Endothelial cell of umbilical vein (primary cell): ENCODE measurements at regions not wholly inside any gene's neighbourhood (a gene's known extent, or its start where the extent isn't known, plus 50 kb on each side); places are given as distances from the start of the nearest gene placed in this dataset.

Experiments used
- BruUV-seq: library from RNA; stranded (reverse); fragments of 400-500 nt; replicated peaks from 2 replicates; lab custom pipeline; 2021; lab: Mats Ljungman, UMichigan
- CTCF ChIA-PET: fragments of 300-600, 350-600 bp; sonication (Branson Sonifier 250); formaldehyde crosslinking; loops from one replicate; lab custom pipeline; 2021; ENCODE audit warnings: antibody characterized with exemption, inconsistent platforms; lab: Charles Lee
- POLR2A ChIA-PET: fragments of 300-600, 350-600 bp; sonication (Branson Sonifier 250); formaldehyde crosslinking; loops from one replicate; lab custom pipeline; 2021; ENCODE audit warnings: antibody characterized with exemption, inconsistent platforms; lab: Charles Lee
- DNase-seq: peaks from one replicate; pipeline ENCODE4 v3.0.0-alpha.2; 2011; ENCODE audit warnings: low read depth, low spot score
- FAIRE-seq: peaks from 2 replicates; lab custom pipeline; 2011; peaks lifted over from hg19 to GRCh38; lab: Jason Lieb, UNC
- H2AFZ ChIP-seq: 2 replicates; pipeline ENCODE4 v1.6.0; 2012; ENCODE audit warnings: low read depth, low read length, control low read depth, inconsistent platforms
- H3K27ac ChIP-seq: 2 replicates; pipeline ENCODE4 v1.5.1; 2011; ENCODE audit warnings: low read depth, mild to moderate bottlenecking, control low read depth, low read length, moderate library complexity; ENCODE audit not compliant: insufficient read depth
- H3K27me3 ChIP-seq, 2 experiments: 2 replicates each; pipeline versions ENCODE4 v1.6.0 to v1.6.1; 2011; ENCODE audit warnings: low read length in 2 of 2, mixed read lengths in 1 of 2; ENCODE audit not compliant: control insufficient read depth in 2 of 2, insufficient read depth in 2 of 2
- H3K36me3 ChIP-seq, 2 experiments: 2 replicates in 1 of 2; 3 replicates in 1 of 2; pipeline ENCODE4 v1.5.1; 2011; ENCODE audit warnings: low read length in 2 of 2, mild to moderate bottlenecking in 1 of 2, moderate library complexity in 1 of 2; ENCODE audit not compliant: control insufficient read depth in 2 of 2, insufficient read depth in 2 of 2; ENCODE audit errors: extremely low read depth in 1 of 2
- H3K4me1 ChIP-seq: 3 replicates; pipeline ENCODE4 v1.5.1; 2011; ENCODE audit warnings: mild to moderate bottlenecking, low read length; ENCODE audit not compliant: control insufficient read depth, insufficient read depth; ENCODE audit errors: extremely low read depth
- H3K4me2 ChIP-seq: 2 replicates; pipeline ENCODE4 v1.6.1; 2011; ENCODE audit warnings: low read length, control low read depth, mixed read lengths; ENCODE audit not compliant: insufficient read depth
- H3K4me3 ChIP-seq, 3 experiments: fragments of 200-600 bp in 1 of 3; sonication (generic), shearing (Covaris generic) in 1 of 3; replicated peaks in 1 of 3; 2 replicates each; pipeline ENCODE4 v1.5.1; 2011 to 2016; ENCODE audit warnings: control low read depth in 3 of 3, low read length in 3 of 3, mild to moderate bottlenecking in 2 of 3, inconsistent platforms in 1 of 3, low read depth in 1 of 3, moderate library complexity in 1 of 3; ENCODE audit not compliant: insufficient read depth in 1 of 3
- H3K79me2 ChIP-seq: 2 replicates; pipeline ENCODE4 v1.6.0; 2012; ENCODE audit warnings: low read length, inconsistent platforms; ENCODE audit not compliant: control insufficient read depth, insufficient read depth
- H3K9ac ChIP-seq: replicated peaks from 2 replicates; pipeline ENCODE3; 2011; ENCODE audit warnings: low read length, control low read depth; ENCODE audit not compliant: insufficient read depth; ENCODE audit errors: extremely low read depth
- H3K9me1 ChIP-seq: replicated peaks from 3 replicates; pipeline ENCODE4 v1.6.0; 2011; ENCODE audit warnings: mild to moderate bottlenecking, low read length; ENCODE audit not compliant: control insufficient read depth, insufficient read depth; ENCODE audit errors: extremely low read depth
- H3K9me3 ChIP-seq: replicated peaks from 2 replicates; pipeline ENCODE4 v1.5.1; 2012; ENCODE audit warnings: low read length, inconsistent platforms; ENCODE audit not compliant: control insufficient read depth, insufficient read depth
- H4K20me1 ChIP-seq: replicated peaks from 2 replicates; pipeline ENCODE3; 2011; ENCODE audit warnings: mild to moderate bottlenecking, low read length; ENCODE audit not compliant: control insufficient read depth, insufficient read depth; ENCODE audit errors: extremely low read depth
- CTCF ChIP-seq, 2 donors: IDR thresholded peaks; 1 replicate in 1 of 2; 2 replicates in 1 of 2; pipeline ENCODE4 v1.5.1; 2011; ENCODE audit warnings: low read length in 2 of 2, mild to moderate bottlenecking in 2 of 2, moderate library complexity in 2 of 2, control low read depth in 1 of 2, inconsistent platforms in 1 of 2, low read depth in 1 of 2; ENCODE audit not compliant: insufficient read depth in 1 of 2; ENCODE audit errors: extremely low read depth in 1 of 2
- EZH2 ChIP-seq: IDR thresholded peaks from 2 replicates; pipeline ENCODE4 v1.6.1; 2012; ENCODE audit warnings: borderline replicate concordance, low read depth, mild to moderate bottlenecking, moderate library complexity, low read length, inconsistent platforms; ENCODE audit not compliant: severe bottlenecking
- FOS ChIP-seq: IDR thresholded peaks from 2 replicates; pipeline ENCODE4 v1.6.1; 2011; ENCODE audit warnings: mild to moderate bottlenecking, low read length, moderate library complexity, borderline replicate concordance; ENCODE audit not compliant: insufficient read depth
- GATA2 ChIP-seq: IDR thresholded peaks from 2 replicates; pipeline ENCODE4 v1.7.0; 2011; ENCODE audit warnings: low read depth, mild to moderate bottlenecking, moderate library complexity, mixed read lengths, low read length; ENCODE audit not compliant: insufficient read length, insufficient read depth
- MYC ChIP-seq: IDR thresholded peaks from one replicate; pipeline ENCODE4 v1.6.1; 2011; ENCODE audit warnings: mild to moderate bottlenecking, low read depth, low read length
- POLR2A ChIP-seq: IDR thresholded peaks from 2 replicates; pipeline ENCODE4 v1.6.1; 2012; ENCODE audit warnings: low read depth, mild to moderate bottlenecking, control low read depth, low read length
- dilution Hi-C: fragments of 300-500 bp; cut with MboI; formaldehyde crosslinking; loops from one replicate; pipeline ENCODE4 v1.15.0; 2019; ENCODE audit warnings: low sequenced_read_pairs; ENCODE audit not compliant: extremely low pct_ligation_motif_present
- intact Hi-C: fragments of 100-400 bp; cut with micrococcal nuclease; formaldehyde crosslinking; loops from one replicate; pipeline ENCODE4 v1.10.0; 2022
- TF ChIP-seq, protein P1 (sequence below): IDR thresholded peaks from 2 replicates; pipeline ENCODE4 v1.6.1; 2011; ENCODE audit not compliant: insufficient read depth, insufficient read length

GRCh38 chr13:111962431-111962891, 104.5 kb upstream of the SOX1 start:
- H2AFZ ChIP-seq = no peak overlapping the region
- CTCF ChIA-PET = no interaction called here
- no peaks in the 10 kb centered on the region for H3K9me1 ChIP-seq
- H3K4me1 ChIP-seq = no peaks in the 10 kb centered on the region
- TF ChIP-seq CTCF (IDR thresholded peaks at IDR 0.05; ENCODE audit: extremely low read depth in 1 of 2, insufficient read depth in 1 of 2, low read depth in 1 of 2, low read length in 2 of 2) (no peak), POLR2A (no peak), MYC (no peak), EZH2 (no peak)
- intact Hi-C loops = no loop called here
- no peak for DNase-seq
- H3K9ac ChIP-seq = no peak overlapping the region
- no peak overlapping the region for H3K4me2 ChIP-seq
- H4K20me1 ChIP-seq = no peaks in the 10 kb centered on the region
- no peaks in the 10 kb centered on the region for H3K36me3 ChIP-seq
- peaks cover 4% of the 10 kb centered on the region for H3K9me3 ChIP-seq
- H3K79me2 ChIP-seq = no peaks in the 10 kb centered on the region
- H3K4me3 ChIP-seq = no peak overlapping the region
- no TSS peak for BruUV-seq
- no peaks in the 10 kb centered on the region for H3K27me3 ChIP-seq
- FAIRE-seq = no peak
- dilution Hi-C loops = no loop called here
- POLR2A ChIA-PET = no interaction called here
- H3K27ac ChIP-seq = no peak overlapping the region

DNA sequence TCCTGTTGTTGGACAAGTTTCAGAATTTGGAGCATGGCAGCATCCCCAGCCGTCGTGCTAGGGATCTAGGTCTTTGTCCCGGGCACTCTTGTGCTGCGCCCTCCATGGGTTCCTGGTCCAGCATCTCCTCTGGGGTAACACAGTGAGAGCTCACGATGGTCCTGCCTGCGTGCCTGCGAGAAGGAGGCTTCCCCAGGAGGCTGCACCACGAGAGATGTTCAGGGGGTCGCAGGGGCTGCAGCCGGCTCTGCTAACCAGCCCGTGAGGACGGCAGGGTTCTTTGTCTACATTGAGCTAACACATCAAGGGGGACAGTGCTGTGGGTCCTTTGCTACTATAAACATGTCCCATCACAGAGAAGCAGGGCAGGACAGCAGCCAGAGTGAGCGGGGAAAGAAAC, 103.9 kb upstream of the SOX1 start:
- H2AFZ ChIP-seq = no peak overlapping the region
- dilution Hi-C loops = no loop called here
- no peaks in the 10 kb centered on the region for H3K79me2 ChIP-seq
- CTCF ChIA-PET = no interaction called here
- POLR2A ChIA-PET = no interaction called here
- H3K4me1 ChIP-seq = no peaks in the 10 kb centered on the region
- H3K36me3 ChIP-seq = no peaks in the 10 kb centered on the region
- no TSS peak for BruUV-seq
- H3K4me2 ChIP-seq = no peak overlapping the region
- H3K27ac ChIP-seq = no peak overlapping the region
- H3K27me3 ChIP-seq = no peaks in the 10 kb centered on the region
- no peak overlapping the region for H3K9ac ChIP-seq
- DNase-seq = no peak
- peaks cover 4% of the 10 kb centered on the region for H3K9me3 ChIP-seq
- no peaks in the 10 kb centered on the region for H4K20me1 ChIP-seq
- H3K9me1 ChIP-seq = no peaks in the 10 kb centered on the region
- no peak overlapping the region for H3K4me3 ChIP-seq
- no peak for TF ChIP-seq MYC
- no peak for TF ChIP-seq EZH2
- TF ChIP-seq FOS = no peak
- no peak for TF ChIP-seq GATA2
- TF ChIP-seq, protein P1, sequence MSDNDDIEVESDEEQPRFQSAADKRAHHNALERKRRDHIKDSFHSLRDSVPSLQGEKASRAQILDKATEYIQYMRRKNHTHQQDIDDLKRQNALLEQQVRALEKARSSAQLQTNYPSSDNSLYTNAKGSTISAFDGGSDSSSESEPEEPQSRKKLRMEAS = no peak
- FAIRE-seq = no peak
- intact Hi-C loops = no loop called here
